ENCODE measurements at regions not wholly inside any gene's neighbourhood (a gene's known extent, or its start where the extent isn't known, plus 50 kb on each side); places are given as distances from the start of the nearest gene placed in this dataset.

- no peaks in the 10 kb centered on the region for H3K9me3 Mint-ChIP-seq
- no peak for ATAC-seq
- Histone ChIP-seq H3K9me2 (ENCODE audit: insufficient read depth) (no peaks in the 10 kb centered on the region), H3K36me3 (ENCODE audit: insufficient read depth) (no peaks in the 10 kb centered on the region), H3K4me1 (ENCODE audit: insufficient read depth) (no peaks in the 10 kb centered on the region), H3F3A (replicated peaks; ENCODE audit: low read depth) (no peaks in the 10 kb centered on the region), H3K27me3 (ENCODE audit: insufficient read depth) (no peaks in the 10 kb centered on the region), H2AFZ (no peak overlapping the region), H3K4me3 (no peak overlapping the region), H3K79me2 (replicated peaks; ENCODE audit: insufficient read depth) (no peaks in the 10 kb centered on the region), H3K4me2 (no peak overlapping the region), H3K27ac (ENCODE audit: low read depth) (no peak overlapping the region), H4K20me1 (replicated peaks; ENCODE audit: insufficient read depth) (no peaks in the 10 kb centered on the region)
- DNase-seq (ENCODE audit: low spot score), result no peak
- no peak overlapping the region for H3K27ac Mint-ChIP-seq
- peaks cover 2% of the 10 kb centered on the region; the same call in 2 of the 3 replicates for H3K4me1 Mint-ChIP-seq
- H3K27me3 Mint-ChIP-seq (ENCODE audit: insufficient read depth, low read depth, poor library complexity), result no peaks in the 10 kb centered on the region
- TF ChIP-seq STAT1 (IDR thresholded peaks at IDR 0.05; ENCODE audit: unreplicated experiment), result no peak
- no peak for TF ChIP-seq CREB1 (CRISPR knock-in tag; IDR thresholded peaks at IDR 0.05; ENCODE audit: low read depth)
- no peak for TF ChIP-seq NANOG (IDR thresholded peaks at IDR 0.05; ENCODE audit: borderline replicate concordance)
- TF ChIP-seq ZNF462 (CRISPR knock-in tag; IDR thresholded peaks at IDR 0.05), result no peak
- TF ChIP-seq ZNF114 (CRISPR knock-in tag; IDR thresholded peaks at IDR 0.05), result no peak
- TF ChIP-seq CTCF (conservative IDR thresholded peaks at IDR 0.05; ENCODE audit: low read depth in 2 of 2), result no peak
- TF ChIP-seq, protein P1, sequence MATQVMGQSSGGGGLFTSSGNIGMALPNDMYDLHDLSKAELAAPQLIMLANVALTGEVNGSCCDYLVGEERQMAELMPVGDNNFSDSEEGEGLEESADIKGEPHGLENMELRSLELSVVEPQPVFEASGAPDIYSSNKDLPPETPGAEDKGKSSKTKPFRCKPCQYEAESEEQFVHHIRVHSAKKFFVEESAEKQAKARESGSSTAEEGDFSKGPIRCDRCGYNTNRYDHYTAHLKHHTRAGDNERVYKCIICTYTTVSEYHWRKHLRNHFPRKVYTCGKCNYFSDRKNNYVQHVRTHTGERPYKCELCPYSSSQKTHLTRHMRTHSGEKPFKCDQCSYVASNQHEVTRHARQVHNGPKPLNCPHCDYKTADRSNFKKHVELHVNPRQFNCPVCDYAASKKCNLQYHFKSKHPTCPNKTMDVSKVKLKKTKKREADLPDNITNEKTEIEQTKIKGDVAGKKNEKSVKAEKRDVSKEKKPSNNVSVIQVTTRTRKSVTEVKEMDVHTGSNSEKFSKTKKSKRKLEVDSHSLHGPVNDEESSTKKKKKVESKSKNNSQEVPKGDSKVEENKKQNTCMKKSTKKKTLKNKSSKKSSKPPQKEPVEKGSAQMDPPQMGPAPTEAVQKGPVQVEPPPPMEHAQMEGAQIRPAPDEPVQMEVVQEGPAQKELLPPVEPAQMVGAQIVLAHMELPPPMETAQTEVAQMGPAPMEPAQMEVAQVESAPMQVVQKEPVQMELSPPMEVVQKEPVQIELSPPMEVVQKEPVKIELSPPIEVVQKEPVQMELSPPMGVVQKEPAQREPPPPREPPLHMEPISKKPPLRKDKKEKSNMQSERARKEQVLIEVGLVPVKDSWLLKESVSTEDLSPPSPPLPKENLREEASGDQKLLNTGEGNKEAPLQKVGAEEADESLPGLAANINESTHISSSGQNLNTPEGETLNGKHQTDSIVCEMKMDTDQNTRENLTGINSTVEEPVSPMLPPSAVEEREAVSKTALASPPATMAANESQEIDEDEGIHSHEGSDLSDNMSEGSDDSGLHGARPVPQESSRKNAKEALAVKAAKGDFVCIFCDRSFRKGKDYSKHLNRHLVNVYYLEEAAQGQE (IDR thresholded peaks at IDR 0.05; ENCODE audit: unreplicated experiment), result no peak
- no peak for TF ChIP-seq ZNF331 (CRISPR knock-in tag; IDR thresholded peaks at IDR 0.05; ENCODE audit: low read depth)
- TF ChIP-seq, protein P2, sequence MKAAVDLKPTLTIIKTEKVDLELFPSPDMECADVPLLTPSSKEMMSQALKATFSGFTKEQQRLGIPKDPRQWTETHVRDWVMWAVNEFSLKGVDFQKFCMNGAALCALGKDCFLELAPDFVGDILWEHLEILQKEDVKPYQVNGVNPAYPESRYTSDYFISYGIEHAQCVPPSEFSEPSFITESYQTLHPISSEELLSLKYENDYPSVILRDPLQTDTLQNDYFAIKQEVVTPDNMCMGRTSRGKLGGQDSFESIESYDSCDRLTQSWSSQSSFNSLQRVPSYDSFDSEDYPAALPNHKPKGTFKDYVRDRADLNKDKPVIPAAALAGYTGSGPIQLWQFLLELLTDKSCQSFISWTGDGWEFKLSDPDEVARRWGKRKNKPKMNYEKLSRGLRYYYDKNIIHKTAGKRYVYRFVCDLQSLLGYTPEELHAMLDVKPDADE (IDR thresholded peaks at IDR 0.05), result no peak
- no peak for TF ChIP-seq EZH2phosphoT487 (IDR thresholded peaks at IDR 0.05; ENCODE audit: unreplicated experiment)
- no peak for TF ChIP-seq POLR2AphosphoS5 (IDR thresholded peaks at IDR 0.05; ENCODE audit: low read depth)
- no peak for TF ChIP-seq EZH2 (IDR thresholded peaks at IDR 0.05; ENCODE audit: low read depth, unreplicated experiment)
- no peak for TF ChIP-seq JUNB (IDR thresholded peaks at IDR 0.05; ENCODE audit: unreplicated experiment)
- no peaks in the 10 kb centered on the region for H3K36me3 Mint-ChIP-seq (ENCODE audit: low read depth)
- H3K4me3 Mint-ChIP-seq, result no peak overlapping the region
Measured at GRCh38 chr5:29587832-29588231, 1605.7 kb upstream of the CDH6 start.

All from GM23338 (cell line).